ENCODE measurements at regions not wholly inside any gene's neighbourhood (a gene's known extent, or its start where the extent isn't known, plus 50 kb on each side); places are given as distances from the start of the nearest gene placed in this dataset.

DNA sequence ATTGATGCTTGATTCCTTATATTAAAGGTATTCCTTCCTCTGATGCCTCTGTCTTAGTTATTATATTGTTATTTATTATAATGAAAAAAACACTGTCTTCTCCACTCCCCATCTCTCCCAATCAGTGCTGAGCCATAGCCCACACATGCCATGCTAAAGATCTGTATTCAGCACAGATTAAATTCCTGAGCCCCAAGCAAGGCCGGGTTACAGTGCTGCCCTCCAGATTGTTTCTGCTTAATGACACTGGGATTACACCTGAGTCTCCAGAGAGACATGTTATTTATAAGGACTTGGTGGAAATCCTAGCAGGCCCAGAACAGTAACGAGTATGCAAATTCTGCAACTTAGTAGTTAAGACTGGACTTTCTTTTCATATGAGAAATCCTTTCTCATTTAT lies 305.9 kb upstream of the UMPS start:
- Mint-ChIP-seq H3K4me1 (ENCODE audit: low read depth) (no peaks in the 10 kb centered on the region), H3K4me3 (no peak overlapping the region), H3K9me3 (no peaks in the 10 kb centered on the region), H3K27me3 (ENCODE audit: low read depth) (peaks cover 9% of the 10 kb centered on the region), H3K27ac (no peak overlapping the region), H3K36me3 (ENCODE audit: insufficient read depth in 2 of 2) (no peaks in the 10 kb centered on the region)
- ATAC-seq (replicated peaks in 1 of 2) = no peak
- DNase-seq = no peak

GRCh38 chr3:124425972-124426371 lies 304.3 kb upstream of the UMPS start:
- Mint-ChIP-seq H3K9me3 (no peaks in the 10 kb centered on the region), H3K27me3 (ENCODE audit: low read depth) (peaks cover 6% of the 10 kb centered on the region), H3K36me3 (ENCODE audit: insufficient read depth in 2 of 2) (no peaks in the 10 kb centered on the region), H3K27ac (no peak overlapping the region), H3K4me1 (ENCODE audit: low read depth) (no peaks in the 10 kb centered on the region), H3K4me3 (no peak overlapping the region)
- DNase-seq (no peak), ATAC-seq (replicated peaks in 1 of 2) (no peak)

- Mint-ChIP-seq H3K4me3 (no peak overlapping the region), H3K27me3 (ENCODE audit: low read depth) (peaks cover 6% of the 10 kb centered on the region), H3K9me3 (no peaks in the 10 kb centered on the region)
Observed at GRCh38 chr3:124428372-124429128, 301.7 kb upstream of the UMPS start.

GRCh38 chr3:124429129-124429815 lies 301.0 kb upstream of the UMPS start:
- Mint-ChIP-seq H3K9me3 (no peaks in the 10 kb centered on the region), H3K36me3 (ENCODE audit: insufficient read depth in 2 of 2) (no peaks in the 10 kb centered on the region), H3K4me1 (ENCODE audit: low read depth) (no peaks in the 10 kb centered on the region), H3K4me3 (no peak overlapping the region), H3K27me3 (ENCODE audit: low read depth) (peaks cover 6% of the 10 kb centered on the region), H3K27ac (no peak overlapping the region)
- ATAC-seq (replicated peaks in 1 of 2) = no peak
- no peak for DNase-seq

More at GRCh38 chr3:124428372-124429128, 301.7 kb upstream of the UMPS start:
- Mint-ChIP-seq H3K4me1 (ENCODE audit: low read depth) (no peaks in the 10 kb centered on the region), H3K27ac (no peak overlapping the region), H3K36me3 (ENCODE audit: insufficient read depth in 2 of 2) (no peaks in the 10 kb centered on the region)
- DNase-seq = no peak
- ATAC-seq (replicated peaks in 1 of 2) = no peak

DNA sequence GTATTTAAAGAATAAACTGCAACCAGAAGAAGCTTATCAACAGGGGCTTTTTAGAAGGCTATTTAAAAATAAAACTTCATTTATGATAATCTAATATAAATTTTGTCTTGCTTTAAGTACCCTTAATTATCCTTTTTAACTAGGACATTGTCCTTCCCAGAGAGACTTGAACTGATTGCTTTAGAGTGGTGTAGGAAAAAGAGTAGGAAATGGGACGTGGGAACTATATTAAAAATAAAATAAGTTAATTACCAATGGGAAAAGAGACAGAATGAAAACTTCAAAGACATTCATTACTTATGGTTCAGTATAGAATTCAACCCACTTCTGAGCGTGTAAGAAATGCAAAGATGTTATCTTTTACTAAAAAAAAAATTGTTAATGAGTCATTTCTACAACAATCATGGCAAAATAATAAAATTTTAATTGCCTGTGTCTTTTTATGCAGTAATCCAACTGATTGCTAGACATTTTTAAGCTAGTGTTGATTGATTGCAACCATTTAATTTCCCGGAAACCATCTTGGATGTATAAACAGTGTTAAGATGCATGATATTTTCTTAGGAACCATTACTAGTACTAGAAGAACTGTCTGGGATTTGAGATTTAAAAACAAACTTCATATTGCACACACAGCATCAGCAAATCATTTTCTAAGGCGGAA lies 298.8 kb upstream of the UMPS start:
- H3K9me3 Mint-ChIP-seq = no peaks in the 10 kb centered on the region
- H3K4me1 Mint-ChIP-seq (ENCODE audit: low read depth) = no peaks in the 10 kb centered on the region
- no peak overlapping the region for H3K4me3 Mint-ChIP-seq
- no peak for ATAC-seq (replicated peaks in 1 of 2)
- no peak for DNase-seq
- H3K27me3 Mint-ChIP-seq (ENCODE audit: low read depth) = no peaks in the 10 kb centered on the region
- H3K36me3 Mint-ChIP-seq (ENCODE audit: insufficient read depth in 2 of 2) = no peaks in the 10 kb centered on the region
- no peak overlapping the region for H3K27ac Mint-ChIP-seq

- H3K4me3 Mint-ChIP-seq = no peak overlapping the region
- no peaks in the 10 kb centered on the region for H3K36me3 Mint-ChIP-seq (ENCODE audit: insufficient read depth in 2 of 2)
Observed at GRCh38 chr3:124434176-124434575, 296.1 kb upstream of the UMPS start.

GRCh38 chr3:124435467-124435866 lies 294.8 kb upstream of the UMPS start:
- H3K4me3 Mint-ChIP-seq = no peak overlapping the region
- H3K27ac Mint-ChIP-seq = no peak overlapping the region
- no peaks in the 10 kb centered on the region for H3K27me3 Mint-ChIP-seq (ENCODE audit: low read depth)
- H3K9me3 Mint-ChIP-seq = no peaks in the 10 kb centered on the region
- ATAC-seq (replicated peaks in 1 of 2) (no peak), DNase-seq (no peak)
- no peaks in the 10 kb centered on the region for H3K36me3 Mint-ChIP-seq (ENCODE audit: insufficient read depth in 2 of 2)
- H3K4me1 Mint-ChIP-seq (ENCODE audit: low read depth) = no peaks in the 10 kb centered on the region

More at GRCh38 chr3:124434176-124434575, 296.1 kb upstream of the UMPS start:
- Mint-ChIP-seq H3K27me3 (ENCODE audit: low read depth) (no peaks in the 10 kb centered on the region), H3K27ac (no peak overlapping the region), H3K9me3 (no peaks in the 10 kb centered on the region), H3K4me1 (ENCODE audit: low read depth) (no peaks in the 10 kb centered on the region)
- ATAC-seq (replicated peaks in 1 of 2) (no peak), DNase-seq (no peak)

DNA sequence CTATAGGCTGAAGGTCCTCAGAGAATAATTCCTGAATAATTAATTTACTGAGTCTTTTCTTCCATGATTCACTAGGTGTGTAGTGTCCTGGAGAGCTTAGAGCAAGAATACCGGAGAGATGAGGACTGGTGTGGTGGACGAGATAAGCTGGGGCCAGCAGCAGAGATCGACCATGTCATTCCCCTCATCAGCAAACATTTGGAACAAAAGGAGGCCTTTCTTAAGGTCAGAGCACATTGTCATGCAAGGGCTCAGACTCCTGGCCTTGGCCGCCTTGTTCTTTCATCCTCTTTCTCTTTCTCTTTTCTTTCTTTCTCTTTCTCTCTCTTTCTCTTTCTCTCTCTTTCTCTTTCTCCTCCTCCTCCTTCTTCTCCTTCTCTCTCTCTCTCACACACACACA lies 291.4 kb upstream of the UMPS start:
- no peaks in the 10 kb centered on the region for H3K36me3 Mint-ChIP-seq (ENCODE audit: insufficient read depth in 2 of 2)
- no peak overlapping the region for H3K27ac Mint-ChIP-seq
- H3K4me1 Mint-ChIP-seq (ENCODE audit: low read depth) = no peaks in the 10 kb centered on the region
- no peaks in the 10 kb centered on the region for H3K27me3 Mint-ChIP-seq (ENCODE audit: low read depth)
- no peak for ATAC-seq (replicated peaks in 1 of 2)
- no peaks in the 10 kb centered on the region for H3K9me3 Mint-ChIP-seq
- H3K4me3 Mint-ChIP-seq = no peak overlapping the region
- DNase-seq = no peak

DNA sequence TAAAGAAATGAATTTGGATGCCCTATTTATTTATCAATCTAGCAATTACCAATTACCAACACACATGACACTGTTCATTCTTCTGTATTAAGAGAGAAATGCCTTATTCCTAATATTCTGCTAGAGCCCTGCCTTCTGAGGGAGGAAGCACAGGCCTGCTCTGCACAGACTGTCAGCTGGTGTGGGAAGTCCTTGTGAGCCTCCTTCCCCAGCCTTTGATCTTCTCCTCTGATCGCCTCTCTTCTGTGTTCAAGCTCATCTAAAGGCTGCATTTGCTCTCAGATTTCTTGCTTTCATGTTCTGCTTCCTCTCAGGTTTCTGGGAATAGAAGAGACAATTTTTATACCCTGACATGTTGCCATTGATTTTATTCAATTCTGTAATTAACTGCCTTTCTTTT lies 290.6 kb upstream of the UMPS start:
- no peak for ATAC-seq (replicated peaks in 1 of 2)
- no peak overlapping the region for H3K4me3 Mint-ChIP-seq
- no peaks in the 10 kb centered on the region for H3K9me3 Mint-ChIP-seq
- no peak overlapping the region for H3K27ac Mint-ChIP-seq
- no peak for DNase-seq
- no peaks in the 10 kb centered on the region for H3K27me3 Mint-ChIP-seq (ENCODE audit: low read depth)
- H3K36me3 Mint-ChIP-seq (ENCODE audit: insufficient read depth in 2 of 2) = no peaks in the 10 kb centered on the region
- no peaks in the 10 kb centered on the region for H3K4me1 Mint-ChIP-seq (ENCODE audit: low read depth)

DNA sequence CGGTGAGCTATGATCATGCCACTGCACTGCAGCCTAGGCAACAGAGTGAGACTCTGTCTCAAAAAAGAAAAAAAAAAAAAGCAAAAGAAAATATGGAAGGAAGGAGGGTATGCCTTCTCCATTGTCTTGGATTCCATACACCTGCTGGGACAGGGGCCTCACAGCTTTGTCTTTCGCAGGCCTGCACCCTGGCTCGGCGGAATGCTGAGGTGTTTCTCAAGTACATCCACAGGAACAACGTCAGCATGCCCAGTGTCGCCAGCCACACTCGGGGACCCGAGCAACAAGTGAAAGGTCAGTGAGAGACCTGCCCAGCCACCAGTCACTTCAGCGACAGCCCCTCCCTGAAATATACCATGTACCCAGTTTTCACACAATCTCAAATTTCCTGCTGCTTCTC lies 288.5 kb upstream of the UMPS start:
- ATAC-seq (replicated peaks in 1 of 2) (no peak), DNase-seq (no peak)
- H3K27ac Mint-ChIP-seq = no peak overlapping the region
- H3K4me1 Mint-ChIP-seq (ENCODE audit: low read depth) = no peaks in the 10 kb centered on the region
- H3K36me3 Mint-ChIP-seq (ENCODE audit: insufficient read depth in 2 of 2) = no peaks in the 10 kb centered on the region
- H3K4me3 Mint-ChIP-seq = no peak overlapping the region
- no peaks in the 10 kb centered on the region for H3K9me3 Mint-ChIP-seq
- H3K27me3 Mint-ChIP-seq (ENCODE audit: low read depth) = no peaks in the 10 kb centered on the region

DNA sequence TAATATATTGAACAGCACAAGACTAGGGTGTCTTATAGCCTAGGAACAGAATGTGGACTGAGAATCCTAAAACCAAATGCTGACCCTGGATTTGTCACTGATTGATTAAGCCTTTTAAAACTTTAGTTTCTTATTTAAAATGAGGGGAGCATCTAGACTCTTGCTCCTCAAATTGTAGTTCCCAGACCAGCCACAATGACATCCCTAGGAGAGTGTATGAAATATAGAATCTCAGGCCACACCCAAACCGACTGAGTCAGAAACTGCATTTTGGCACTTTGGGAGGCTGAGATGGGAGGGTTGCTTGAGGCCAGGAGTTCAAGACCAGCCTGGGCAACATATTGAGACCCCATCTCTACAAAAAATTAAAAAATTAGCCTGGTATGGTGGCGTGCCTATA lies 287.8 kb upstream of the UMPS start:
- no peak overlapping the region for H3K27ac Mint-ChIP-seq
- H3K9me3 Mint-ChIP-seq = no peaks in the 10 kb centered on the region
- DNase-seq (no peak), ATAC-seq (replicated peaks in 1 of 2) (no peak)
- no peaks in the 10 kb centered on the region for H3K36me3 Mint-ChIP-seq (ENCODE audit: insufficient read depth in 2 of 2)
- H3K4me1 Mint-ChIP-seq (ENCODE audit: low read depth) = no peaks in the 10 kb centered on the region
- no peak overlapping the region for H3K4me3 Mint-ChIP-seq
- H3K27me3 Mint-ChIP-seq (ENCODE audit: low read depth) = no peaks in the 10 kb centered on the region

DNA sequence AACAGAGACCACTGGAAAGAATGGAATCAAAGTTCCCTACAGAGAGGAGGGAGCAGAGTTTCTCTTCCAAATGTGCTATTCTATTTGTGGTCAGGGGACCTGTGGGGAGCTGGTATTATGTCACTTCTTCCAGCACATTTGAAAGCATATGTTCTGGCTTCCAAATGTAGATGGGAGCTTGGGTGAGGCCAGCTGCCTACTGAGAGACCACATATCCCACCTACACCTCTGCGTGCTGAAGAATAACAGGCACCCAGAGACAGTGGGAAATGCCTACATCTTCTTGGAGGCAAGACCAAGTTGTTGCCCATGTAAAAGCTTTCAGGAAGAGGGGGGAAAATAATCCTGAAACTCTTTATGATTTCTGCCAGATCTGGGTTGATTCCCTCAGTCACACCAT lies 286.8 kb upstream of the UMPS start:
- DNase-seq (no peak), ATAC-seq (replicated peaks in 1 of 2) (no peak)
- Mint-ChIP-seq H3K9me3 (no peaks in the 10 kb centered on the region), H3K36me3 (ENCODE audit: insufficient read depth in 2 of 2) (no peaks in the 10 kb centered on the region), H3K27me3 (ENCODE audit: low read depth) (peaks cover 7% of the 10 kb centered on the region), H3K4me1 (ENCODE audit: low read depth) (no peaks in the 10 kb centered on the region), H3K27ac (no peak overlapping the region), H3K4me3 (no peak overlapping the region)

GRCh38 chr3:124444075-124444474 lies 286.2 kb upstream of the UMPS start:
- no peak for ATAC-seq (replicated peaks in 1 of 2)
- H3K36me3 Mint-ChIP-seq (ENCODE audit: insufficient read depth in 2 of 2) = no peaks in the 10 kb centered on the region
- peaks cover 11% of the 10 kb centered on the region for H3K27me3 Mint-ChIP-seq (ENCODE audit: low read depth)

More at GRCh38 chr3:124444075-124444474, 286.2 kb upstream of the UMPS start:
- no peak overlapping the region for H3K27ac Mint-ChIP-seq
- no peak for DNase-seq
- no peaks in the 10 kb centered on the region for H3K9me3 Mint-ChIP-seq
- H3K4me1 Mint-ChIP-seq (ENCODE audit: low read depth) = no peaks in the 10 kb centered on the region
- no peak overlapping the region for H3K4me3 Mint-ChIP-seq

Data from activated T-cell treated with anti-CD3 and anti-CD28 coated beads, Interleukin-2, amount 50 U/mL, for 72 hours (primary cell).